ENCODE measurements at regions not wholly inside any gene's neighbourhood (a gene's known extent, or its start where the extent isn't known, plus 50 kb on each side); places are given as distances from the start of the nearest gene placed in this dataset.

GRCh38 chr1:229111703-229112319 is 159.1 kb upstream of the RAB4A start:
- intact Hi-C loops (cut with DNase I), result no loop called here
- Histone ChIP-seq H3K9me3 (no peaks in the 10 kb centered on the region), H3K27ac (peak overlapping the region in 2 of 3 donors; percentile 55), H3K27me3 (no peaks in the 10 kb centered on the region), H3K4me1 (peaks cover 0 to 46% (median 22%) of the 10 kb centered on the region in 4 donors), H3K4me3 (no peak overlapping the region), H3K36me3 (no peaks in the 10 kb centered on the region)
- TF ChIP-seq POLR2A (IDR thresholded peaks at IDR 0.05), result no peak
- no peak for TF ChIP-seq CTCF (IDR thresholded peaks at IDR 0.05)
- ATAC-seq (peak; percentile 43 to 64 (median 50)), DNase-seq (no peak)
- 56% methylated on average over 5 of the region's 6 CpGs for WGBS (ENCODE audit: insufficient coverage, low coverage, low lambda C conversion rate, missing lambda C conversion rate)

- no peak overlapping the region for H3K4me3 ChIP-seq
- H3K36me3 ChIP-seq, result no peaks in the 10 kb centered on the region
- H3K4me1 ChIP-seq, result peaks cover 0 to 50% (median 20%) of the 10 kb centered on the region in 4 donors
- no peaks in the 10 kb centered on the region for H3K27me3 ChIP-seq
- peak overlapping the region in 1 of 3 donors; percentile 41 for H3K27ac ChIP-seq
- peak in 2 of 4 donors; percentile 7 to 37 for ATAC-seq
- TF ChIP-seq POLR2A (IDR thresholded peaks at IDR 0.05) (no peak), CTCF (IDR thresholded peaks at IDR 0.05) (no peak)
- H3K9me3 ChIP-seq, result no peaks in the 10 kb centered on the region
- intact Hi-C loops (cut with DNase I), result no loop called here
- no peak for DNase-seq
- WGBS (ENCODE audit: insufficient coverage, low coverage, low lambda C conversion rate, missing lambda C conversion rate), result 29% methylated on average over 1 of the region's 3 CpGs
Measured at GRCh38 chr1:229112832-229113548, 157.9 kb upstream of the RAB4A start.

- WGBS (ENCODE audit: insufficient coverage, low coverage, low lambda C conversion rate, missing lambda C conversion rate), result 51% methylated on average over 4 of the region's 5 CpGs
- Histone ChIP-seq H3K9me3 (no peaks in the 10 kb centered on the region), H3K4me1 (peaks cover 0 to 45% (median 12%) of the 10 kb centered on the region in 4 donors), H3K4me3 (no peak overlapping the region), H3K27me3 (no peaks in the 10 kb centered on the region), H3K36me3 (no peaks in the 10 kb centered on the region), H3K27ac (no peak overlapping the region)
- DNase-seq (no peak), ATAC-seq (no peak)
- intact Hi-C loops (cut with DNase I), result no loop called here
- no peak for TF ChIP-seq POLR2A (IDR thresholded peaks at IDR 0.05)
Measured at GRCh38 chr1:229114315-229114714, 156.6 kb upstream of the RAB4A start.

- Histone ChIP-seq H3K36me3 (no peaks in the 10 kb centered on the region), H3K4me3 (no peak overlapping the region), H3K4me1 (peaks cover 0 to 40% (median 9%) of the 10 kb centered on the region in 4 donors), H3K27me3 (no peaks in the 10 kb centered on the region), H3K27ac (no peak overlapping the region), H3K9me3 (no peaks in the 10 kb centered on the region)
- DNase-seq (no peak), ATAC-seq (no peak)
- intact Hi-C loops (cut with DNase I), result no loop called here
- no peak for TF ChIP-seq CTCF (IDR thresholded peaks at IDR 0.05)
- TF ChIP-seq POLR2A (IDR thresholded peaks at IDR 0.05), result no peak
- WGBS (ENCODE audit: insufficient coverage, low coverage, low lambda C conversion rate, missing lambda C conversion rate), result 79% methylated on average over 4 of the region's 4 CpGs
Measured at GRCh38 chr1:229114850-229115365, 156.0 kb upstream of the RAB4A start.

- Histone ChIP-seq H3K4me1 (peaks cover 0 to 28% (median 7%) of the 10 kb centered on the region in 4 donors), H3K9me3 (no peaks in the 10 kb centered on the region), H3K36me3 (no peaks in the 10 kb centered on the region), H3K27ac (no peak overlapping the region), H3K4me3 (no peak overlapping the region), H3K27me3 (no peaks in the 10 kb centered on the region)
- ATAC-seq (no peak), DNase-seq (no peak)
- intact Hi-C loops (cut with DNase I), result no loop called here
- WGBS (ENCODE audit: insufficient coverage, low coverage, low lambda C conversion rate, missing lambda C conversion rate), result 88% methylated on average over 11 of the region's 16 CpGs
- TF ChIP-seq CTCF (IDR thresholded peaks at IDR 0.05) (no peak), POLR2A (IDR thresholded peaks at IDR 0.05) (no peak)
Measured at GRCh38 chr1:229116114-229116513, 154.8 kb upstream of the RAB4A start.

Data from right lobe of liver (tissue), 6 donors.